PC-3 (cell line): ENCODE measurements at regions not wholly inside any gene's neighbourhood (a gene's known extent, or its start where the extent isn't known, plus 50 kb on each side); places are given as distances from the start of the nearest gene placed in this dataset.

Experiments used
- EZH2 ChIP-seq: fragments of 300-600 bp; sonication (generic); IDR thresholded peaks from one replicate; pipeline ENCODE4 v1.6.1; 2017; ENCODE audit warnings: antibody characterized with exemption, mild to moderate bottlenecking, low read length; ENCODE audit not compliant: unreplicated experiment
- EZH2phosphoT487 ChIP-seq: fragments of 300-600 bp; sonication (generic); IDR thresholded peaks from 2 replicates; pipeline ENCODE4 v1.6.1; 2018; ENCODE audit warnings: mild to moderate bottlenecking, antibody characterized with exemption, low read length, borderline replicate concordance
- TF ChIP-seq, protein P1 (sequence below): fragments of 300-600 bp; sonication (generic); conservative IDR thresholded peaks from 2 replicates; pipeline ENCODE4 v1.5.1; 2017; ENCODE audit warnings: antibody characterized with exemption, low read depth, mild to moderate bottlenecking, low read length

DNA sequence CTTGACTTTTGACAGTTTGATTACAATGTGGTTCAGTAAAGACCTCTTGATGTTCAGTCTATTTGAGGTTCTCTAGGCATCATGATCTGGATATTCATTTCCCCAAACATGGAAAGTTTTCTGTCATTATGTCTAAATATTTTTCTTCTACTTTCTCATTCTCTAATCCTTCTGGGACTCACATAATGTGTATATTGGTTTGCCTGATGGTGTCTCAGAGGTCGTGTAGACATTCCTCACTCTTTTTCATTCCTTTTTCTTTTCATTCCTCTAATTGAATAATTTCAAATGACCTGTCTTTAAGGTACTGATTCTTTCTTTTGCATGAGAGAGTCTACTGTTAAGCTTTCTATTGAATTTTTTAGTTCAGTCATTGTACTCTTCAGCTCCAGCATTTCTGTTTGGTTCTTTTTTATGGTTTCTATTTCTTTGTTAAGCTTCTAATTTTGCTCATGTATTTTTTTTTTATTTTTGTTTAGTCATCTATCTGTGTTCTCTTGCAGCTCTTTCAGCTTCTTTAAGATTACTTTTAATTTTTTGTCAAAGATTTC is 158.4 kb downstream of the GDAP2 start:
- TF ChIP-seq EZH2phosphoT487, result no peak
- TF ChIP-seq, protein P1, sequence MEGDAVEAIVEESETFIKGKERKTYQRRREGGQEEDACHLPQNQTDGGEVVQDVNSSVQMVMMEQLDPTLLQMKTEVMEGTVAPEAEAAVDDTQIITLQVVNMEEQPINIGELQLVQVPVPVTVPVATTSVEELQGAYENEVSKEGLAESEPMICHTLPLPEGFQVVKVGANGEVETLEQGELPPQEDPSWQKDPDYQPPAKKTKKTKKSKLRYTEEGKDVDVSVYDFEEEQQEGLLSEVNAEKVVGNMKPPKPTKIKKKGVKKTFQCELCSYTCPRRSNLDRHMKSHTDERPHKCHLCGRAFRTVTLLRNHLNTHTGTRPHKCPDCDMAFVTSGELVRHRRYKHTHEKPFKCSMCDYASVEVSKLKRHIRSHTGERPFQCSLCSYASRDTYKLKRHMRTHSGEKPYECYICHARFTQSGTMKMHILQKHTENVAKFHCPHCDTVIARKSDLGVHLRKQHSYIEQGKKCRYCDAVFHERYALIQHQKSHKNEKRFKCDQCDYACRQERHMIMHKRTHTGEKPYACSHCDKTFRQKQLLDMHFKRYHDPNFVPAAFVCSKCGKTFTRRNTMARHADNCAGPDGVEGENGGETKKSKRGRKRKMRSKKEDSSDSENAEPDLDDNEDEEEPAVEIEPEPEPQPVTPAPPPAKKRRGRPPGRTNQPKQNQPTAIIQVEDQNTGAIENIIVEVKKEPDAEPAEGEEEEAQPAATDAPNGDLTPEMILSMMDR, result no peak
- TF ChIP-seq EZH2, result no peak
